ENCODE measurements at regions not wholly inside any gene's neighbourhood (a gene's known extent, or its start where the extent isn't known, plus 50 kb on each side); places are given as distances from the start of the nearest gene placed in this dataset.

GRCh38 chr10:29021591-29021990 lies 267.3 kb upstream of the LYZL1 start:
- intact Hi-C loops (cut with DNase I) = no loop called here
- no peaks in the 10 kb centered on the region for H3K9me3 ChIP-seq
- no peaks in the 10 kb centered on the region for H3K27me3 ChIP-seq (replicated peaks; ENCODE audit: insufficient read depth)
- no peak for DNase-seq (ENCODE audit: low spot score)
- 79% methylated on average over 3 of the region's 3 CpGs for WGBS
- H3K27ac ChIP-seq = no peak overlapping the region
- H3K36me3 ChIP-seq = no peaks in the 10 kb centered on the region
- no peaks in the 10 kb centered on the region for H3K4me1 ChIP-seq (replicated peaks)
- H3K4me3 ChIP-seq = no peak overlapping the region
- TF ChIP-seq POLR2A (IDR thresholded peaks at IDR 0.05) (no peak), CTCF (IDR thresholded peaks at IDR 0.05) (no peak), POLR2AphosphoS5 (IDR thresholded peaks at IDR 0.05) (no peak)

GRCh38 chr10:29022513-29022912 lies 266.4 kb upstream of the LYZL1 start:
- intact Hi-C loops (cut with DNase I) = no loop called here
- no peaks in the 10 kb centered on the region for H3K36me3 ChIP-seq
- no peak for DNase-seq (ENCODE audit: low spot score)
- no peaks in the 10 kb centered on the region for H3K9me3 ChIP-seq
- H3K27ac ChIP-seq = no peak overlapping the region
- H3K4me1 ChIP-seq (replicated peaks) = no peaks in the 10 kb centered on the region
- WGBS = 70% methylated on average over 9 of the region's 9 CpGs
- H3K4me3 ChIP-seq = no peak overlapping the region
- no peaks in the 10 kb centered on the region for H3K27me3 ChIP-seq (replicated peaks; ENCODE audit: insufficient read depth)
- TF ChIP-seq POLR2AphosphoS5 (IDR thresholded peaks at IDR 0.05) (no peak), CTCF (IDR thresholded peaks at IDR 0.05) (no peak), POLR2A (IDR thresholded peaks at IDR 0.05) (no peak)

GRCh38 chr10:29023678-29024077 lies 265.2 kb upstream of the LYZL1 start:
- Histone ChIP-seq H3K9me3 (no peaks in the 10 kb centered on the region), H3K27me3 (replicated peaks; ENCODE audit: insufficient read depth) (no peaks in the 10 kb centered on the region), H3K4me1 (replicated peaks) (no peaks in the 10 kb centered on the region), H3K36me3 (no peaks in the 10 kb centered on the region), H3K4me3 (no peak overlapping the region), H3K27ac (no peak overlapping the region)
- WGBS = 81% methylated on average over 5 of the region's 5 CpGs
- intact Hi-C loops (cut with DNase I) = no loop called here
- no peak for TF ChIP-seq POLR2A (IDR thresholded peaks at IDR 0.05)
- no peak for TF ChIP-seq CTCF (IDR thresholded peaks at IDR 0.05)
- TF ChIP-seq POLR2AphosphoS5 (IDR thresholded peaks at IDR 0.05) = no peak
- no peak for DNase-seq (ENCODE audit: low spot score)

GRCh38 chr10:29026065-29026797 lies 262.6 kb upstream of the LYZL1 start:
- Histone ChIP-seq H3K4me3 (no peak overlapping the region), H3K4me1 (replicated peaks) (no peaks in the 10 kb centered on the region), H3K27me3 (replicated peaks; ENCODE audit: insufficient read depth) (no peaks in the 10 kb centered on the region), H3K9me3 (no peaks in the 10 kb centered on the region), H3K27ac (no peak overlapping the region), H3K36me3 (no peaks in the 10 kb centered on the region)
- intact Hi-C loops (cut with DNase I) = no loop called here
- WGBS = 91% methylated on average over 10 of the region's 10 CpGs
- DNase-seq (ENCODE audit: low spot score) = no peak
- no peak for TF ChIP-seq CTCF (IDR thresholded peaks at IDR 0.05)
- no peak for TF ChIP-seq POLR2A (IDR thresholded peaks at IDR 0.05)
- no peak for TF ChIP-seq POLR2AphosphoS5 (IDR thresholded peaks at IDR 0.05)
